GM21423 (cell line): ENCODE measurements at regions not wholly inside any gene's neighbourhood (a gene's known extent, or its start where the extent isn't known, plus 50 kb on each side); places are given as distances from the start of the nearest gene placed in this dataset.

Experiments
- ATAC-seq: cut with Tn5 transposase; IDR thresholded peaks from one replicate; pipeline ENCODE4 v1.9.1; 2021; ENCODE audit warnings: mild to moderate bottlenecking, moderate library complexity; ENCODE audit not compliant: unreplicated experiment

- no peak for ATAC-seq
Observed at GRCh38 chr3:107258300-107258699, 118.9 kb upstream of the CCDC54 start.

GRCh38 chr3:107260207-107260606 lies 117.0 kb upstream of the CCDC54 start:
- no peak for ATAC-seq

GRCh38 chr3:107263269-107264021 lies 113.8 kb upstream of the CCDC54 start:
- no peak for ATAC-seq

GRCh38 chr3:107264888-107265287 lies 112.4 kb upstream of the CCDC54 start:
- no peak for ATAC-seq

- ATAC-seq: no peak
Observed at GRCh38 chr3:107265526-107265925, 111.7 kb upstream of the CCDC54 start.

GRCh38 chr3:107268469-107268868 lies 108.8 kb upstream of the CCDC54 start:
- no peak for ATAC-seq

- no peak for ATAC-seq
Observed at GRCh38 chr3:107269136-107269535, 108.1 kb upstream of the CCDC54 start.

- ATAC-seq: no peak
Observed at GRCh38 chr3:107271787-107272387, 105.4 kb upstream of the CCDC54 start.

GRCh38 chr3:107272471-107272870 lies 104.8 kb upstream of the CCDC54 start:
- no peak for ATAC-seq

GRCh38 chr3:107272885-107273284 lies 104.4 kb upstream of the CCDC54 start:
- no peak for ATAC-seq

GRCh38 chr3:107273771-107274170 lies 103.5 kb upstream of the CCDC54 start:
- no peak for ATAC-seq

- no peak for ATAC-seq
Observed at GRCh38 chr3:107275511-107275910, 101.7 kb upstream of the CCDC54 start.

- no peak for ATAC-seq
Observed at GRCh38 chr3:107283948-107284347, 93.3 kb upstream of the CCDC54 start.

GRCh38 chr3:107284612-107285011 lies 92.6 kb upstream of the CCDC54 start:
- ATAC-seq: no peak

- ATAC-seq: no peak
Observed at GRCh38 chr3:107285197-107285596, 92.0 kb upstream of the CCDC54 start.

- no peak for ATAC-seq
Observed at GRCh38 chr3:107289354-107289753, 87.9 kb upstream of the CCDC54 start.

- ATAC-seq: no peak
Observed at GRCh38 chr3:107294117-107294516, 83.1 kb upstream of the CCDC54 start.

- ATAC-seq: no peak
Observed at GRCh38 chr3:107297597-107297996, 79.6 kb upstream of the CCDC54 start.

- no peak for ATAC-seq
Observed at GRCh38 chr3:107307205-107307604, 70.0 kb upstream of the CCDC54 start.

GRCh38 chr3:107308716-107309115 lies 68.5 kb upstream of the CCDC54 start:
- ATAC-seq: no peak

GRCh38 chr3:107309312-107309711 lies 67.9 kb upstream of the CCDC54 start:
- no peak for ATAC-seq

GRCh38 chr3:107313711-107314110 lies 63.5 kb upstream of the CCDC54 start:
- no peak for ATAC-seq

- no peak for ATAC-seq
Observed at GRCh38 chr3:107315141-107315540, 62.1 kb upstream of the CCDC54 start.
